Spinal cord (tissue), 9 donors: ENCODE measurements at regions not wholly inside any gene's neighbourhood (a gene's known extent, or its start where the extent isn't known, plus 50 kb on each side); places are given as distances from the start of the nearest gene placed in this dataset.
A peak's percentile ranks its signal among the peaks of the same experiment; 100 is the strongest.

ENCODE experiments used
- DNase-seq, 6 donors: peaks; one replicate each; pipeline versions ENCODE4 v3.0.0 to v3.0.0-alpha.2; 2013 to 2015; ENCODE audit warnings: low spot score in 6 of 6, low read depth in 4 of 6
- H3K27ac ChIP-seq: one replicate; pipeline ENCODE4 v1.5.1; 2013; ENCODE audit warnings: low read depth, low read length, control low read depth
- H3K27me3 ChIP-seq: one replicate; pipeline ENCODE4 v1.6.1; 2013; ENCODE audit warnings: low read length; ENCODE audit not compliant: control insufficient read depth, insufficient read depth
- H3K36me3 ChIP-seq: one replicate; pipeline ENCODE4 v1.6.1; 2013; ENCODE audit warnings: low read length; ENCODE audit not compliant: control insufficient read depth, insufficient read depth
- H3K4me1 ChIP-seq: one replicate; pipeline ENCODE4 v1.6.1; 2013; ENCODE audit warnings: low read length; ENCODE audit not compliant: control insufficient read depth, insufficient read depth
- H3K4me3 ChIP-seq: one replicate; pipeline ENCODE4 v1.5.1; 2013; ENCODE audit warnings: low read depth, low read length, control low read depth
- H3K9me3 ChIP-seq: one replicate; pipeline ENCODE4 v1.6.1; 2013; ENCODE audit warnings: low read length; ENCODE audit not compliant: control insufficient read depth, insufficient read depth
- WGBS: methylation state at CpG from one replicate; pipeline ENCODE4 v1.1.5; 2013; ENCODE audit warnings: missing lambda C conversion rate; ENCODE audit not compliant: insufficient coverage; 5-methylcytosine and 5-hydroxymethylcytosine counted together
- donor health status: healthy.

DNA sequence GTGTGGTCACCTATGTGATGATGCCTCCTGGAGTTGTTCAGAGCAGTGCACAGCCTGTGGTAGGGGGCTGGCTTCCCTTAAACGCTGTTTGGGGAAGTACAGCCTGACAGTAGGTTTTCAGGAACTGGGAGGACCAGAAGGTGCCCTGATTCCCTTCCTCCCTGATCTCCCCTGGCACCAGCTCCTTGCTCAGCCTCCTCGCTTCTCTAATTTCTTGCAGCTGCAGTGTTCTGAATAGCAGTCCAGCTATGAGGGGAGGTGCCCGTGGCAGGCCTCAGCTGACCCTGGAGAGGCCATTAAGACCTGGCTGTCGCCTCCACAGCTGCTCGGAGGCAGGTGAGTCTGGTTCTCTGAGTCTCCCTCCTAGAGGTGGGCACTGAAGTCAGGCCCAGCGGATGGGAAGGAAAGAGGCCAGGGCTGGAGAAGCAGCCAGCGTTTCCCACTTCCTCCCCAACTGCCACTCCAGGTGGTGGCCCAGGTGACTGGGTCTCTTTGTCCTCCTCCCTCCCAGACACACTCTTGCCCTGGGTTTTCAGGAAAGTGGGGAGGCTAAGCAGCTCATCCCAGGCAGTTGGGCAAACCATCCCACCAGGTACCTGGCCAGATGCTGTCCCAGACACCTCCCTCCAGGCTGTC is 52.0 kb upstream of the RPL11 start:
- WGBS, result 61% methylated on average over 5 of the region's 7 CpGs
- no peak overlapping the region for H3K27ac ChIP-seq
- no peaks in the 10 kb centered on the region for H3K36me3 ChIP-seq

DNA sequence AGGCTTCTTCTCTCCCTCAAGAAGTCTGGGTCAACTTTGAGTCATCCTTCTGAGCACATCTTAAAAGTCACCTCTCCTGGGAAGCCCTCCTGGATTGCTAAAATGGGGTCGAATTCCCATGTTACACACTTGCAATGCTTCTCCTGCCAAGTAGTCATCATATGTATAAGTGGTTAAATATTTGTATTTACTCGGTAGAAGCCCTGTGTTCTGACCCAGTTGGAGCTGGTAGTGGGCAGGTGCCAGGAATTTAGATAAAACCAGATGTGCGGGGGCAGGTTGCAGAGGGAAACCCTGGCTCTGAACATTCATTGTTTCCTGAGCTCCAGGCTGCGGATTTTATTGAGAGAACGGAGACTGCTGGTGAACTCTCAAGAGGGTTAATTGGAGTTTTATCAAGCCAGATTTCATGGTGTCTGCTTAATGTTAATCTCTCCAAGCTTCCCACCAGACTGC is 52.8 kb upstream of the RPL11 start:
- no peaks in the 10 kb centered on the region for H3K27me3 ChIP-seq
- no peak overlapping the region for H3K4me3 ChIP-seq
- no peaks in the 10 kb centered on the region for H3K36me3 ChIP-seq
- peaks cover 21% of the 10 kb centered on the region for H3K4me1 ChIP-seq
- WGBS, result 67% methylated on average over 3 of the region's 5 CpGs
- no peak for DNase-seq
- H3K27ac ChIP-seq, result no peak overlapping the region
- no peaks in the 10 kb centered on the region for H3K9me3 ChIP-seq

More for the DNA sequence above, 52.0 kb upstream of the RPL11 start:
- Histone ChIP-seq H3K4me3 (no peak overlapping the region), H3K27me3 (no peaks in the 10 kb centered on the region), H3K9me3 (no peaks in the 10 kb centered on the region), H3K4me1 (peaks cover 23% of the 10 kb centered on the region)
- no peak for DNase-seq

DNA sequence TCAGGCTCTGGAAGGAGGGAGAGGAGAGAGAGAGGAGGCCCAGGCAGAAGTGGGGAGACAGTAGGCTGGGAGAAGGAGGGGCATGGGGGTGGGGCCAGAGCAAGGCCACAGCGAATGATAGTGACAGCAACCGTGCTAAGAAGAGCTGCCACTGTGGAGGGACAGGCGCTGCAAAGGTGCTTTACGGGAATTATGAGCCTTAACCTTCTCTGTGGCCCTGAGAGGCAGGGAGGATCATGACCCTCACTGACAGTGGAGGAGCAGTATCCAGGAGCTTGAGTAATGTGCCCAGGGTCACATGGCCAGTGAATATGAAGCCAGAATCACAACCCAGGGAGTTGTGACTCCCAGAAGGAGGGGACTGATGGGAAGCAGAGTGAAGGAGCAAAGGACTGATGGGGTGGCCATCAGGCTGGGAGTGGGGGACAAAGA is 53.4 kb upstream of the RPL11 start:
- no peaks in the 10 kb centered on the region for H3K9me3 ChIP-seq
- H3K4me3 ChIP-seq, result no peak overlapping the region
- H3K36me3 ChIP-seq, result no peaks in the 10 kb centered on the region
- DNase-seq, result no peak
- H3K4me1 ChIP-seq, result peaks cover 21% of the 10 kb centered on the region
- no peak overlapping the region for H3K27ac ChIP-seq
- WGBS, result 55% methylated on average over 4 of the region's 4 CpGs
- no peaks in the 10 kb centered on the region for H3K27me3 ChIP-seq

DNA sequence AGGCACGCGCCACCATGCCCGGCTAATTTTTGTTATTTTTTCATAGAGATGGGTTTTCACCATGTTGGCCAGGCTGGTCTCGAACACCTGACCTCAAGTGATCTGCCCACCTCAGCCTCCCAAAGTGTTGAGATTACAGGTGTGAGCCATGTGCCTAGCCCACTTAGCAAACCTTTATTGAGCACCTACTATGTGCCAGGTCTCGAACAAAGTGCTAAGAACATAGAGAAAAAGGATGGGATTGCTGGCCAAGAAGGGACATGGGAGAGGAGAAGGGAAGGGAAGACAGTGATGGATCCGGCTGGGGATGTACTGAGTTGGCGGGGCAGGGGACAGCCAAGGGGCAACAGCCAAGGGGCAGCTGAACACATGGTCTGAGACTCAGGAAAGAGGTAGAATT is 55.6 kb upstream of the RPL11 start:
- no peak overlapping the region for H3K4me3 ChIP-seq
- no peak overlapping the region for H3K27ac ChIP-seq
- no peak for DNase-seq
- H3K9me3 ChIP-seq, result no peaks in the 10 kb centered on the region
- H3K27me3 ChIP-seq, result no peaks in the 10 kb centered on the region
- peaks cover 21% of the 10 kb centered on the region for H3K4me1 ChIP-seq
- 89% methylated on average over 5 of the region's 7 CpGs for WGBS
- no peaks in the 10 kb centered on the region for H3K36me3 ChIP-seq

DNA sequence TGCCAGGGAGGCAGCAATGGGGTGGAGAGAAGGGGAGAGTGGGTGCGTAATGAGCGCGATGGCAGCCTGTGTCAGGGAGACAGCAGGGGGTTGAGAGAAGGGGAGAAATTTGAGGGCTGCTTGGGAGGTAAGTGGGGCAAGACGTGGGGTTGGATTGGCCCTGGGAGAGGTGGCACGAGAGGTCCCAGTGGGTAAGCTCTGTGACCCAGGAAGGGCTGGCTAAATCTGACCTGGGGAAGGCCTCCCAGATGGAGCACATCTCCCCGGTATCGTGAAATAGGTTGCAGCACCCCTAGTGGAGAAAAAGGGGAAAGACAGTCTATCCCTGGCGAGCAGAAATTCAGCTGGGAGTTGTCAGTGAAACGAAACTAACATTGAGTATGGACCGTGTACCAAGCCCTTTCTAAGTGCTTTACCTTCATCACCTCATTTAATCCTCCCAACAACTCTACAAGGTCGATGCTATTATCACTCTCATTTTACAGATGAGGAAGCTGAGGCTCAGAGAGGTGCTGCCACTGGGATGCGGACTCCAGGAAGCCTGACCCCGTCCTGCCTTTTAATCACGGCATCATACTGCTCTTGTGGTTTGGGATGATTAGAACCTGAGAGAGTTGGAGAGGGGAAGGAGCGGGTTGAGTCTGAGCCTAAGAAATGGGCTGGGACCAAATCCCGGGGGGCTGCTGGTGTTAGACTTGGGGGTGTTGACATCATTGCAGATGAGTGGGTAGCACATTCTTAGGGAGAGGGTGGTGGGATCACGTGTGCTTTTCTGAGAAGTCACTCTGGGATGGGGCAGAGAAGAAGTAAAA is 56.6 kb upstream of the RPL11 start:
- H3K27ac ChIP-seq, result peak overlapping the region; percentile 72
- WGBS, result 41% methylated on average over 16 of the region's 17 CpGs
- H3K4me1 ChIP-seq, result peaks cover 21% of the 10 kb centered on the region
- no peaks in the 10 kb centered on the region for H3K36me3 ChIP-seq
- peak in 4 of 6 donors; percentile 31 to 78 (median 54) for DNase-seq
- H3K27me3 ChIP-seq, result no peaks in the 10 kb centered on the region
- no peaks in the 10 kb centered on the region for H3K9me3 ChIP-seq
- peak overlapping the region; percentile 43 for H3K4me3 ChIP-seq

DNA sequence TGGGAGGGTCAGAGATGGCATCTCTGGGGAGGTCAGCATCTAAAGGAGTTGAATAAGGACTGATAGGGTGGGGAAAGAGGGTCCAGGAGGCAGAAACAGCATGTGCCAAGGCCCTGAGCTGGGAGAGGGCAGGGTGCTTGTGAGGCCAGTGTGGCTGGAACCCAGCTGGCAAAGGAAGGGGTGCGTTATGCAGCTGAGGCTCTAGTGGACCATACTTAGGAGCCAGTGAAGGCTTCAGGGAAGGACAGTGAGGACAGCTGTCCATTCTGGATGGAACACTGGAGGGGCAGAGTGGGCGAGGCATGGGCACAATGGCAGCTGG is 57.1 kb upstream of the RPL11 start:
- Histone ChIP-seq H3K4me1 (peaks cover 21% of the 10 kb centered on the region), H3K27me3 (no peaks in the 10 kb centered on the region), H3K4me3 (no peak overlapping the region), H3K27ac (peak overlapping the region; percentile 72), H3K36me3 (no peaks in the 10 kb centered on the region), H3K9me3 (no peaks in the 10 kb centered on the region)
- 75% methylated on average over 2 of the region's 2 CpGs for WGBS
- no peak for DNase-seq

DNA sequence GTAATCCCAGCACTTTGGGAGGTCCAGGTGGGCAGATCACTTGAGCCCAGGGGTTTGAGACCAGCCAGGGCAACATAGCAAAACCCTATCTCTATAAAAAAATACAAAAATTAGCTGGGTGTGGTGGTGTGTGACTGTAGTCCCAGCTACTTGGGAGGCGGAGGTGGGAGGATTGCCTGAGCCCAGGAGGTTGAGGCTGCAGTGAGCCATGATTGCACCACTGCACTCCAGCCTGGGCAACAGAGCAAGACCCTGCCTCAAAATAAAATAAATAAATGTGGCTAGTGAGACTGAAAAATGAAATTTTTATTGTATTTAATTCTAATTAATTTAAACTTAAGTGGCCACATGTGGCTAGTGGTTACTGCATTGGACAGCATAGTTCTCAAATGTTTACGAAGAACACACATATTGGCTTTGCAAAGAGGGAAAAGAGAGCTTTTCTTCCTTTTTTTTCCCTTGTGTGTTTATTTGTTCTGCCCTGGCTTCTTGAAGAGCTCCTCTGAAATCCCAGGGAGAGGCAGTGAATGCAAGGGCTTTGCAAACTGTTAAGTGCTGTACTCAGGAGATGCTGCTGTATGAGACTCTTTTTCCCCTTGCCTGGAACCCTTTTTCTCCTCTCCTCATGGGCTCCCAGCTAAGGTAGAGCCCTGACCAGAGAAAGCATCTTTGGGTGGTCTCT is 59.0 kb upstream of the RPL11 start:
- no peak overlapping the region for H3K4me3 ChIP-seq
- no peaks in the 10 kb centered on the region for H3K9me3 ChIP-seq
- DNase-seq, result no peak
- peaks cover 16% of the 10 kb centered on the region for H3K4me1 ChIP-seq
- no peaks in the 10 kb centered on the region for H3K36me3 ChIP-seq
- WGBS, result no CpG with 5 or more reads among the region's 2 CpGs
- H3K27me3 ChIP-seq, result no peaks in the 10 kb centered on the region
- no peak overlapping the region for H3K27ac ChIP-seq

DNA sequence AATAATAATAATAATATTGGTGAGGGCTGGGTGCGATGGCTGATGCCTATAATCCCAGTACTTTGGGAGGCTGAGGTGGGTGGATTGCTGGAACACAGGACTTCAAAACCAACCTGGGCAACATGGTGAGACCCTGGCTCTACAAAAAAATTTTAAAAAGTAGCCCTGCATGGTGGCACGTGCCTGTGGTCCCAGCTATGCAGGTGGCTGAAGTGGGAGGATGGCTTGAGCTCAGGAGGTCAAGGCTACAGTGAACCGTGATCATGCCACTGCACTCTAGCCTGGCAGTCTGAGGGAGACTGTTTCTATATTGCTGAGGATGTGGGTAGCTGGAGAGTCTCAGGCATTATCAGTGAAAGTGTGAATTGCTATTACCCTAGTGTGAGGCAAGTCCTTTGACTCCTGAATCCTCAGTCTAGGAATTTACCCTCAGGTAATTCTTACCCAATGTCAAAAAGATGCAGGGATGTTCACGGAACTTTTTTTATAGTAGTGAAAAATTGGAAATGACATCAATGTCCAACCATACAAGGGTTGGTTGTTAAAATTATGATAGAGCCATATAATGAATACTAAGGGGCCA is 61.8 kb upstream of the RPL11 start:
- Histone ChIP-seq H3K27me3 (no peaks in the 10 kb centered on the region), H3K4me1 (peaks cover 4% of the 10 kb centered on the region), H3K9me3 (no peaks in the 10 kb centered on the region), H3K4me3 (no peak overlapping the region), H3K27ac (no peak overlapping the region), H3K36me3 (no peaks in the 10 kb centered on the region)
- no peak for DNase-seq
- 60% methylated on average over 2 of the region's 4 CpGs for WGBS

DNA sequence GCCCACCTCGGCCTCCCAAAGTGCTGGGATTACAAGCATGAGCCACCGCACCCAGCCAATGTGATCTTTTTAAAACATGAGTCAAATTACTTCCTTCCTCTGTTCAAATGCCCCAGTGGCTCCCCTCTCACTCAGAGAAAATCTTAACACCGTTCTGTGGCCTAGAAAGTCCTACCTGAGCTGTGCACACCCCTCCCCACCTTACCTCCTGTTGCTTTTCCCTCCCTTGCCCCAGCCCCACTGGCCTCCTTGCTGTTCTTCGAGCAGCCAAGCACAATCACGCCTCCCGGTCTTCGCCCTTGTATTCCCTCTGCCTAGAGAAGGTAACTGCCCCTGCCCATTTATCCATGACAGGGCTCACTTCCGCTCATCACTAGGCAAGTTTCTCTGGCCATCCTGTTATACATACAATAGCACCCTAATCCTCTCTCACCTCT is 62.6 kb upstream of the RPL11 start:
- Histone ChIP-seq H3K9me3 (no peaks in the 10 kb centered on the region), H3K27me3 (no peaks in the 10 kb centered on the region), H3K36me3 (no peaks in the 10 kb centered on the region), H3K27ac (no peak overlapping the region), H3K4me3 (no peak overlapping the region), H3K4me1 (no peaks in the 10 kb centered on the region)
- DNase-seq, result no peak
- WGBS, result 77% methylated on average over 8 of the region's 8 CpGs
